Peyer's patch (tissue), 4 donors: ENCODE measurements at regions not wholly inside any gene's neighbourhood (a gene's known extent, or its start where the extent isn't known, plus 50 kb on each side); places are given as distances from the start of the nearest gene placed in this dataset.

ENCODE experiments used
- DNase-seq, 3 donors: peaks; one replicate each; pipeline ENCODE4 v3.0.0-alpha.2; 2017 to 2019
- H3K27ac ChIP-seq, 4 donors: fragments of 200-600 bp; sonication (generic); one replicate each; pipeline ENCODE4 v1.5.1; 2016 to 2019
- H3K27me3 ChIP-seq, 2 donors: fragments of 200-600 bp; sonication (generic); one replicate each; pipeline ENCODE4 v1.5.1; 2019
- H3K36me3 ChIP-seq, 3 donors: fragments of 200-600 bp; sonication (generic); one replicate each; pipeline ENCODE4 v1.5.1; 2016 to 2019
- H3K4me1 ChIP-seq, 4 donors: fragments of 200-600 bp; sonication (generic); one replicate each; pipeline ENCODE4 v1.5.1; 2016 to 2019
- H3K4me3 ChIP-seq, 4 donors: fragments of 200-600 bp; sonication (generic); 1 replicate in 3 of 4; 2 replicates in 1 of 4; pipeline ENCODE4 v1.5.1; 2016 to 2019; ENCODE audit warnings: mild to moderate bottlenecking in 1 of 4
- H3K9me3 ChIP-seq, 4 donors: fragments of 200-600 bp; sonication (generic); one replicate each; pipeline ENCODE4 v1.5.1; 2016 to 2019; ENCODE audit warnings: mild to moderate bottlenecking in 1 of 4
- POLR2A ChIP-seq, 2 donors: fragments of 450-650 bp; IDR thresholded peaks; one replicate each; pipeline ENCODE4 v1.5.1; 2017; ENCODE audit warnings: antibody characterized with exemption in 2 of 2, mild to moderate bottlenecking in 2 of 2, moderate library complexity in 2 of 2
- TF ChIP-seq, protein P1 (sequence below), 6 experiments: fragments of 450-650 bp in 4 of 6; fragments of 200-600 bp in 2 of 6; sonication (generic) in 1 of 6; IDR thresholded peaks; one replicate each; pipeline ENCODE4 v1.5.1; 2017 to 2019; ENCODE audit warnings: antibody characterized with exemption in 6 of 6, mild to moderate bottlenecking in 3 of 6, moderate library complexity in 1 of 6

DNA sequence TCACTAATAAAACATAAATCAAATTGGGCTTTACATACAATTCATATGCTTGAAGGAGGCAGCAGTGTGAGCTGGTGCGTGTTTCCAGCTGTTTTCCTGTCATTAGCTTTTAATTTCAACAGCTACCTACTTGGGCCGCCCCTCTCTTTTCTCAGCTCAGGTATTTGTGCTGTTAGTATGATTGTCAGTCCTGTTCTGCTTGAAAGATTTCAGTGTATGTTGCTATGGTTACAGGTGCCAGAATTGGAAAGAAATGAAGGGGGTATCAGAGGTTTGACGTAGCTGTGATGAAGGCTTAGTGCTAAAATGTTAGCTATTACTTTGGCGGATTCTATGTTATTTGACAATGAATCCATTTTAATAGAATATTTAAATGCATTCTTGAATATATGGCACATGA lies 440.3 kb downstream of the ZIC3 start:
- Histone ChIP-seq H3K4me3 (no peak overlapping the region), H3K27me3 (no peaks in the 10 kb centered on the region), H3K27ac (no peak overlapping the region), H3K36me3 (no peaks in the 10 kb centered on the region), H3K9me3 (no peaks in the 10 kb centered on the region), H3K4me1 (no peaks in the 10 kb centered on the region)
- no peak for TF ChIP-seq POLR2A (IDR thresholded peaks at IDR 0.05)
- TF ChIP-seq, protein P1, sequence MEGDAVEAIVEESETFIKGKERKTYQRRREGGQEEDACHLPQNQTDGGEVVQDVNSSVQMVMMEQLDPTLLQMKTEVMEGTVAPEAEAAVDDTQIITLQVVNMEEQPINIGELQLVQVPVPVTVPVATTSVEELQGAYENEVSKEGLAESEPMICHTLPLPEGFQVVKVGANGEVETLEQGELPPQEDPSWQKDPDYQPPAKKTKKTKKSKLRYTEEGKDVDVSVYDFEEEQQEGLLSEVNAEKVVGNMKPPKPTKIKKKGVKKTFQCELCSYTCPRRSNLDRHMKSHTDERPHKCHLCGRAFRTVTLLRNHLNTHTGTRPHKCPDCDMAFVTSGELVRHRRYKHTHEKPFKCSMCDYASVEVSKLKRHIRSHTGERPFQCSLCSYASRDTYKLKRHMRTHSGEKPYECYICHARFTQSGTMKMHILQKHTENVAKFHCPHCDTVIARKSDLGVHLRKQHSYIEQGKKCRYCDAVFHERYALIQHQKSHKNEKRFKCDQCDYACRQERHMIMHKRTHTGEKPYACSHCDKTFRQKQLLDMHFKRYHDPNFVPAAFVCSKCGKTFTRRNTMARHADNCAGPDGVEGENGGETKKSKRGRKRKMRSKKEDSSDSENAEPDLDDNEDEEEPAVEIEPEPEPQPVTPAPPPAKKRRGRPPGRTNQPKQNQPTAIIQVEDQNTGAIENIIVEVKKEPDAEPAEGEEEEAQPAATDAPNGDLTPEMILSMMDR (IDR thresholded peaks at IDR 0.05) = no peak
- DNase-seq = no peak

GRCh38 chrX:138008281-138008680 lies 442.4 kb downstream of the ZIC3 start:
- H3K27ac ChIP-seq = no peak overlapping the region
- H3K9me3 ChIP-seq = no peaks in the 10 kb centered on the region

GRCh38 chrX:138011468-138011867 lies 445.5 kb downstream of the ZIC3 start:
- DNase-seq = no peak
- no peaks in the 10 kb centered on the region for H3K27me3 ChIP-seq

More at GRCh38 chrX:138008281-138008680, 442.4 kb downstream of the ZIC3 start:
- Histone ChIP-seq H3K4me1 (no peaks in the 10 kb centered on the region), H3K4me3 (no peak overlapping the region), H3K36me3 (no peaks in the 10 kb centered on the region), H3K27me3 (no peaks in the 10 kb centered on the region)
- TF ChIP-seq, protein P1 (IDR thresholded peaks at IDR 0.05) = no peak
- no peak for TF ChIP-seq POLR2A (IDR thresholded peaks at IDR 0.05)
- DNase-seq = no peak

DNA sequence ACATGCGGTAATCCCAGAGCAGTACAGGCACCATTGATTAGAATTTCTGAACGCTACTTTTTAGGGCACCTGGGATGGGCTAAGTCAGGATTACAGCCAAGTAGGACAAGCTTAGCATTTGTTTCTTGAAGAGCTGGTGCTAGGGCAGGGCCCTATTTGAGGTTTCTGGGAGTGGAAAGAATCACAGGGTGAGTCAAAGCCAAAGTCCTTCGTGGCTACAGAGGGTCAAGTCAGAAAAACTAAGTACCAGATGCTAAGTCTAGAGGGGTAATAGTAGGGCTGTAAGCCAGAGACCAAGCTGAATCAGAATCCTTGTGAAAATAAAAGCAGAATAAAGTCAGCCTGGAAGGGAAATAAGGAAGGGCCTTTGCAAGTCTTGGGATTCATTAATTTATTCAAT lies 448.6 kb downstream of the ZIC3 start:
- Histone ChIP-seq H3K4me3 (no peak overlapping the region), H3K36me3 (no peaks in the 10 kb centered on the region), H3K9me3 (no peaks in the 10 kb centered on the region), H3K27ac (no peak overlapping the region), H3K4me1 (no peaks in the 10 kb centered on the region), H3K27me3 (no peaks in the 10 kb centered on the region)
- DNase-seq = no peak
- TF ChIP-seq POLR2A (IDR thresholded peaks at IDR 0.05) = no peak
- TF ChIP-seq, protein P1 (IDR thresholded peaks at IDR 0.05) = no peak

More at GRCh38 chrX:138011468-138011867, 445.5 kb downstream of the ZIC3 start:
- Histone ChIP-seq H3K4me3 (no peak overlapping the region), H3K9me3 (no peaks in the 10 kb centered on the region), H3K27ac (no peak overlapping the region), H3K36me3 (no peaks in the 10 kb centered on the region), H3K4me1 (no peaks in the 10 kb centered on the region)
- TF ChIP-seq, protein P1 (IDR thresholded peaks at IDR 0.05) = no peak
- TF ChIP-seq POLR2A (IDR thresholded peaks at IDR 0.05) = no peak

DNA sequence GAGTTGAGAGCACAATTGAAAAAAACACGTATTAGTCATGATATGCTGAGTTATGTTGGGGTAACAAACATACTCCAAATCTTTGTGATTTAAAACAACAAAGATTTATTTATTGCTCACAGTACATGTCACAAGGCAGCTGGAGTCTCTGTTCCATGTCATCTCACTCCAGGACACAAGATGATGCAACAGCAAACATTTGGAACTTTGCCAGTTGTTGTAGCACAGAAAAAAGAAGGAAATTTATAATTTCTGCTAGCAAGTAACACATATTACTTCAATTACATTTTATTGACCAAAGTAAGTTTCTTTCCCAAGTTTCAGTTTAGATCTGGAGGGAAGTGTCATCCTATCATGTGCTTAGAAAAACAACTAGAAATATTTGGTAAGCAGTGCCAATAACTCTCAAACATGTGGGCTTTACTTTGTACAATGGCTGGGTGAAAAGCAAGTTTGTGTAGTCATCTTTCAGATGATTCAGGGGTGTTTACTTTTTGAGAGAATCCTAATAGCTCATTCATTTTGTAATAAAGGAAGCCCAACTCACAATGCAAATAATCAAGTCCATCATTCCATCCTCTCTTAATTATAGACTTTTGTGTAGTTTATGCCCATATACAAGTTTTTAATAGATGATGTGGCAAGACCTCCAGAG lies 452.3 kb downstream of the ZIC3 start:
- H3K27me3 ChIP-seq = no peaks in the 10 kb centered on the region
- no peak for DNase-seq
- no peak overlapping the region for H3K4me3 ChIP-seq
- H3K4me1 ChIP-seq = no peaks in the 10 kb centered on the region
- TF ChIP-seq POLR2A (IDR thresholded peaks at IDR 0.05) = no peak
- TF ChIP-seq, protein P1 (IDR thresholded peaks at IDR 0.05) = no peak
- H3K27ac ChIP-seq = no peak overlapping the region
- no peaks in the 10 kb centered on the region for H3K9me3 ChIP-seq
- no peaks in the 10 kb centered on the region for H3K36me3 ChIP-seq

GRCh38 chrX:138020941-138021340 lies 455.0 kb downstream of the ZIC3 start:
- TF ChIP-seq POLR2A (IDR thresholded peaks at IDR 0.05) = no peak
- TF ChIP-seq, protein P1 (IDR thresholded peaks at IDR 0.05) = no peak
- H3K27ac ChIP-seq = no peak overlapping the region
- no peak for DNase-seq
- H3K4me3 ChIP-seq = no peak overlapping the region
- H3K27me3 ChIP-seq = no peaks in the 10 kb centered on the region
- no peaks in the 10 kb centered on the region for H3K36me3 ChIP-seq
- H3K4me1 ChIP-seq = no peaks in the 10 kb centered on the region
- H3K9me3 ChIP-seq = no peaks in the 10 kb centered on the region
